Cerebellar cortex (tissue), 1 donor: ENCODE measurements at regions not wholly inside any gene's neighbourhood (a gene's known extent, or its start where the extent isn't known, plus 50 kb on each side); places are given as distances from the start of the nearest gene placed in this dataset.

Experiments used
- DNase-seq: peaks from one replicate; pipeline ENCODE4 v3.0.0-alpha.2; 2015; ENCODE audit warnings: low spot score

DNA sequence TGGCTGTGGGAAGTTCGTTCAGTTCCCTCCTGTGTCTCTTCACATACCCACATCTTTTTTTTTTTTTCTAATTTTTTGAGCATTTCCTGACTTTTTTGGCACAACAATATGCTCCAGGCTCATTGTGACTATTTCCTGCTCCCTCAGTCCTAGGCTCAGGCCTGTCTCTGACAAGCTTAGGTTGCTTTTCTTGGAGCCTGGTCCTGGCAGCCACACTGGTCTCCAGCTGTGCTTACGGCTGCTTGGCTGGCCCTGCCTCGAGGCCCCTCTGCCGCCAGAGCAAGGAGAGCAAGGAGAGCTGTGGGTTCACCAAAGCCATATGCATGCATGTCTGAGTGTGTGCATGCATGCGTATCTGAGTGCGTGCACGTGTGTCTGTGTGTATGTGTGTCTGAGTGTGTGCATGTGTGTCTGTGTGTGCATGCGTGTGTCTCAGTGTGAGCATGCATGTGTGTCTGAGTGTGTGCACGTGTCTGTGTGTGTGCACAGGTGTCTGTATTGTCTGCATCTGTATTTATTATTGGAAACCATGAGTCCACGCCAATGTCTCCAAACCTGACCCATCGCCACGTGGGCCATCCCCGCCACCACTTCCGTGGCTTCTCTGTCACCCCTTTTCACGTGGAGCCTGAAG, 766.1 kb upstream of the SALL3 start:
- no peak for DNase-seq

GRCh38 chr18:78221496-78221895, 758.1 kb upstream of the SALL3 start:
- DNase-seq: no peak

- DNase-seq: no peak
Observed at GRCh38 chr18:78228974-78229373, 750.6 kb upstream of the SALL3 start.

DNA sequence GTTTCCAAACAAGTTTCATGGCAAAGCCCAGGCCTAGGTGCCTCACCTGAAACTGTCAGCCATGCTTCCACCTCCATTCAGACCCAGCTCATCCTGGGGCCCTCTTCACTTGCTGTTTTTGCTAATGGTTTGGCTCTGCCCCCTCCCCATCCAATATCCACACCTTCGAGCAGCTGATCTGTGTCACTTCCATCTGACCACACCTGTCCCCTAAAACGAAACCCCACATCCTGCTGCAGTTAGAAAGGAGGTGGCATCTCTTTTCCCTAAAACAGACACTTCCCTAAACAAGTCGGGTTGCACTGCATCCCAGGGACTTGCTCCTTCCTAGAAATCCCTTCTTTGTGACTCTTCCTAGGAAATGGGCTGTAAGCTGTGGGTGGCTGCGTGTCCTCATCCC, 748.7 kb upstream of the SALL3 start:
- no peak for DNase-seq

GRCh38 chr18:78232196-78232595, 747.4 kb upstream of the SALL3 start:
- DNase-seq: no peak

DNA sequence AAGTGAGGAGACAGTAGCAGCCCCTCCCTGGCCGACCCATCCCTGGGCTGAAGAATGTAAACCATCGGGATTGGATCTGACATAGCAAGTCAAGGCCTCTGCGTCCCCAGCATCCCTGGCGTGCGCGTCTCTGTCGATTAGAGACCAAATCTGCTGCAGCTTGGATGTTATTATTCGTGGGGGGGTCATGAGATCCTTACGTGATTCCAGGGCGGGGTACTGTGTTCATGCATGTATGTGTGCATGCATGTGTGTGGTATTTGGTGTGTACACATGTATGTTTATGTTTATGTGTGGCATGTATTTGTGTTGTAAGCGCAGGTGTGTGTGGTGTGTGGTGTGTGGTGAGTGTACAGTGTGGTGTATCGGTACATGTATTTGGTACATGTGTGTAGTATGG, 741.8 kb upstream of the SALL3 start:
- DNase-seq: no peak

DNA sequence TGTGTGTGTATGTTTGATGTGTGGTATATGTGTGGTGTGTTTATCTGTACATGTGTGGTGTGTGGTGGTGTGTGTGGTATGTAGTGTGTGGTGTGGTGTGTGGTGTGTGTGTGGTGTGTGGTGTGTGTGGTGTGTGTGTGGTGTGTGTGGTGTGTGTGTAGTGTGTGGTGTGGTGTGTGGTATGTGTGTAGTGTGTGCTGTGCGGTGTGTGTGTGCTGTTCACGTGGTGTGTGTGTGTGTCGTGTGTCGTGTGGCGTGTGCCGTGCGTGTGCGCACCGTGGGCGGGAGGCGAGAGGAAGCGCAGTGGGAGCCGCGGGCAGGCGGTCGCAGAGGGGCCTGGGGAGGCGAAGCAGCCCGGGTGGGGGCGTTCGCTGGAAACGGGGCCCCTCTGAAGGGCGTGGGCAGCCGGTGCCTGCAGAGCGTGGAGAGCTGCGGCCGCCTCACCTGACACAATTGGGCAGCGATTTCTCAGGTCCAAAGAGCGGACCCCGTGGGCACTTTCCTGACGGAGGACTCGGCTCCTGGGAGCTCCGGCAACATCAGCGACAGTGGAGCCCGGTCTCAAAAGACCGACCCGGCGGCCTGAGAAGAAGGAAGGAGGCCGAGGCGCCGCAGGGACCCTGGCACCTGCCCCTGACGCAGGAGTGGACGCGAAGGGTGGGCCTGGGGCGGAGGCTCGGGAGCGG, 741.1 kb upstream of the SALL3 start:
- DNase-seq: no peak

GRCh38 chr18:78239090-78239457, 740.5 kb upstream of the SALL3 start:
- no peak for DNase-seq

DNA sequence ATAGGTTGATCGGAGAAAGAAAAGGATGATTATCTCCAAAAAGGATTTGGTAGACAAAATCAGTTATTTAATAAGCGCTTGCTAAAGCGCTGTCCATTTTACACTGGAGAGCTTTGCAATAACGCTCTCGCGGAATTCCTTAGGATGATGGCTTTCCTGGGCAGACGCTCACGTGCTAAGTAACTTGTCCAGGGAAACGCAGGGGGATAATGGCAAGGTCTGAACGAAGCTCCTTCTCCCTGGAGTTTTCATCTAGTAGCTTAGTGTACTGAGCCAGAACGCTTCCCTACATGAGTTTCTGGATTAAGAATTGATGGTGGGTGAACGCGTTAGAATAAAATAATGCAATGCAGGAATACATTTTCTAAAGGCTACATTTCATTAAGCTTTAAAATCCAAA, 739.5 kb upstream of the SALL3 start:
- DNase-seq: no peak

DNA sequence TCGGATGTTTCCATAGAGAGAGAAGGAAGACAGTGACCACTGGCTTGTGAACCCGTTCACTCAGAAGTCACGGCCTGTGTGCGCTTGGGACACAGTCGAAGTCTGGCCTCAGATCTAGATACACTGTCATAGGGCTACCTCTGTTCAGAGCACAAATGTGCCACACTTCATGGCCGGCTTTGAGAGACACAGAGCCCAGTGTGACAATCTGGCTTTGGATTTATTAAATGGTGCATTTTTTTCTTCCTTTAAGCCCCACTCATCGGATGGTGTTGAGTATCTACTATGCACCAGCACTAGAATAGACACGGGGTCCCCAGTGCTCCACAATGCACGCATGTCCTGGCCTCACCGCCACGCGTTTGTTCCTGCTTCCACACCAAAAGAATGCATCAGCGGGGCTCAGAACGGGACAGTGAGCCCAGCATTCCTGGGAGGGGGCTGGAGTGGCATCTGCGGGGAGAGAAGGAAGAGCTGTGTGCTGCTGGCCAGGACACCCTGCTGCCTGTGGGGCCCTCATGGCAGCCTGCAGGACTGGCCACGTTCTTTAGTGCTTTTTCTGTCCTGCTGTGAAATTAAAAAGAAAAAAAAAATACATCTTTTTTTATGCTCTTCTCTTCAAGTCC, 738.9 kb upstream of the SALL3 start:
- DNase-seq: no peak

- DNase-seq: no peak
Observed at GRCh38 chr18:78241535-78242253, 737.9 kb upstream of the SALL3 start.

- no peak for DNase-seq
Observed at GRCh38 chr18:78242254-78242643, 737.4 kb upstream of the SALL3 start.

- no peak for DNase-seq
Observed at GRCh38 chr18:78242806-78243205, 736.8 kb upstream of the SALL3 start.

- no peak for DNase-seq
Observed at GRCh38 chr18:78244779-78245178, 734.8 kb upstream of the SALL3 start.

DNA sequence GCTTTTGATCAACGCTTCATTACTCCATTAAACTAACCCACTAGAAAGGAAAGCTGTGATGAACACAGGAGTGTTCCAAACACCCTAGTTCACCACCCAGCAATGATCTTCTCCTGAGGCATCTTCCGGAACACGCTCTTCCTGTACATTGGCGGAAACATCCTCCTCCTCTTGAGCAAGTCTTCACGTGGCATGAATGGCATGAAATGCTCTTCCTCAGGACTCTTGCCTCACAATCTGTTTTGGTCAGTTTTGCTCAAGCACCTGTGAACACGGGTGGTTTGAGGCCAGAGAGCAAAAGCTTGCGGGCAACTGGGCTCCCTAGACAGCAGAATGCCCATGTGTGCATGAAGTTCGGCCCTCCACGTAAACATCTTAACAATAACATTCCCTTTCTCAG, 734.2 kb upstream of the SALL3 start:
- no peak for DNase-seq

- no peak for DNase-seq
Observed at GRCh38 chr18:78246050-78246449, 733.6 kb upstream of the SALL3 start.

- no peak for DNase-seq
Observed at GRCh38 chr18:78246588-78246987, 733.0 kb upstream of the SALL3 start.

- no peak for DNase-seq
Observed at GRCh38 chr18:78247615-78248289, 731.9 kb upstream of the SALL3 start.

GRCh38 chr18:78255013-78255412, 724.6 kb upstream of the SALL3 start:
- no peak for DNase-seq

GRCh38 chr18:78268226-78268988, 711.2 kb upstream of the SALL3 start:
- DNase-seq: no peak

DNA sequence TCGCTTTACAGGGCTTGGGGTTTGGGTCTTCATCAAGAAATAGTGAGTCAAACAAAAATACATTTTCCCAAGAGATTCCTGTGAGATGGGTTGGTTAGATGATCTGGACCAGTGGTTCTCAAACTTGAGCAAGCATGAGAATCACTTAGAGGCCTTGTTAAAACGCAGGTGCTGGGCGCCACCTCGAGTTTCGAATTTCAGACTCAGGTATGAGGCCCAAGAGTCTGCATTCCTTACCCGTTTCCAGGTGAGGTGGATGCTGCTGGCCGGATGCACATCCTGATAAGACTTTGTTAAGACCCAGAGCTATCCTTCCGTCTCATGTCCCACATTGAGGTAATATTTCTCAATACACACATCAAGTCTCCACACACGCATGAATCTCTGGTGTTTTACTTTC, 707.8 kb upstream of the SALL3 start:
- no peak for DNase-seq

- DNase-seq: no peak
Observed at GRCh38 chr18:78273876-78274275, 705.7 kb upstream of the SALL3 start.
